ENCODE measurements at regions not wholly inside any gene's neighbourhood (a gene's known extent, or its start where the extent isn't known, plus 50 kb on each side); places are given as distances from the start of the nearest gene placed in this dataset.

GRCh38 chrX:139207655-139208054, 322.9 kb upstream of the F9 start:
- no peak for DNase-seq (ENCODE audit: low spot score)
- in situ Hi-C loops (cut with MboI; ENCODE audit: low pct_unique_long_range_greater_than_20kb, low sequenced_read_pairs, unreplicated experiment): no loop called here
- no peak for TF ChIP-seq CTCF (IDR thresholded peaks at IDR 0.05; ENCODE audit: extremely low read depth, insufficient read depth, missing control alignments)

DNA sequence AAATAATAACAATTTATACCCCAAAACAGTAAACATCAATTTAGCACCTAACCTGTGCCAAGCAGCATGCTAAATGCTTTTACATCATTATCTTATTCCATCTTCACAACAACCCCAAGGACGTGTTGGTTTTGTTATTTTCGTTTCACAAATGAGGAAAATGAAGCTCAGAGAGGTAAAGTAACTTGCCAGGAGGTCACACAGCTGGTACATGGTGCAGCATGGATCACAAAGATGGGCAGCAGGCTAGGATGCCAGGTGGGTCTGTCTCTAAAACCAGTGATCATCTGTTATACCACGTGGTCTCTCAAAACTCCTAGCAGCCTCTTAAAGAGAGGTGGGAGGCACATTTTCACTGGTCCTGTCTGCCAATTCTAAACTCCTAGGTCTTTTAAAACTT, 323.6 kb upstream of the F9 start:
- TF ChIP-seq CTCF (IDR thresholded peaks at IDR 0.05; ENCODE audit: extremely low read depth, insufficient read depth, missing control alignments): no peak
- in situ Hi-C loops (cut with MboI; ENCODE audit: low pct_unique_long_range_greater_than_20kb, low sequenced_read_pairs, unreplicated experiment): no loop called here
- no peak for DNase-seq (ENCODE audit: low spot score)

GRCh38 chrX:139204898-139205667, 325.5 kb upstream of the F9 start:
- DNase-seq (ENCODE audit: low spot score): no peak
- no peak for TF ChIP-seq CTCF (IDR thresholded peaks at IDR 0.05; ENCODE audit: extremely low read depth, insufficient read depth, missing control alignments)
- in situ Hi-C loops (cut with MboI; ENCODE audit: low pct_unique_long_range_greater_than_20kb, low sequenced_read_pairs, unreplicated experiment): no loop called here

DNA sequence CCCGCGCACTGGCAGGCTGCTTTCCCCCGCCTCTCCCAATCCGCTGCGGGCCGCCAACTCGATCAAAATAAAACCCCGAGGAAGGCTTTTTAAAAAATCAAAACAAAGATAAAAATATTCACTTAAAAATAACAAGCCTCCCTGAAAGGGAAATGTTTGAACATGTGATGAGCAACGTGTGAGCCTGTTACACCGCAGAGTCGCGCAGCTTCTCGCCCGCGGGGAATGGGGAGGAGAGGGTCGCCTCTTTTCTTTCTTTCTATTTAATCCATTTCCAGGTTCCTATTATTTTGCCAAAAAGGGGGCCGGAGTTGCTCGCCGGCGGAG, 326.0 kb upstream of the F9 start:
- TF ChIP-seq CTCF (IDR thresholded peaks at IDR 0.05; ENCODE audit: extremely low read depth, insufficient read depth, missing control alignments): no peak
- no peak for DNase-seq (ENCODE audit: low spot score)
- in situ Hi-C loops (cut with MboI; ENCODE audit: low pct_unique_long_range_greater_than_20kb, low sequenced_read_pairs, unreplicated experiment): no loop called here

- in situ Hi-C loops (cut with MboI; ENCODE audit: low pct_unique_long_range_greater_than_20kb, low sequenced_read_pairs, unreplicated experiment): no loop called here
- no peak for DNase-seq (ENCODE audit: low spot score)
- no peak for TF ChIP-seq CTCF (IDR thresholded peaks at IDR 0.05; ENCODE audit: extremely low read depth, insufficient read depth, missing control alignments)
Observed at GRCh38 chrX:139203651-139204570, 326.6 kb upstream of the F9 start.

- DNase-seq (ENCODE audit: low spot score): no peak
- in situ Hi-C loops (cut with MboI; ENCODE audit: low pct_unique_long_range_greater_than_20kb, low sequenced_read_pairs, unreplicated experiment): no loop called here
- TF ChIP-seq CTCF (IDR thresholded peaks at IDR 0.05; ENCODE audit: extremely low read depth, insufficient read depth, missing control alignments): no peak
Observed at GRCh38 chrX:139202742-139203420, 327.7 kb upstream of the F9 start.
